Spleen (tissue), 11 donors: ENCODE measurements at regions not wholly inside any gene's neighbourhood (a gene's known extent, or its start where the extent isn't known, plus 50 kb on each side); places are given as distances from the start of the nearest gene placed in this dataset.

Experiments
- DNase-seq: peaks from one replicate; pipeline ENCODE4 v3.0.0-alpha.2; 2020
- H3K27ac ChIP-seq, 8 donors: fragments of 200-600 bp; sonication (generic) in 7 of 8; 1 replicate in 4 of 8; 2 replicates in 4 of 8; pipeline versions ENCODE4 v1.5.0 to v1.8.0; 2016 to 2021; ENCODE audit warnings: inconsistent platforms in 4 of 8, mild to moderate bottlenecking in 4 of 8, moderate library complexity in 1 of 8
- H3K27me3 ChIP-seq, 7 donors: fragments of 200-600 bp; sonication (generic) in 6 of 7; replicated peaks in 1 of 7; 1 replicate in 4 of 7; 2 replicates in 3 of 7; pipeline versions ENCODE4 v1.5.0 to v1.8.0; 2016 to 2021; ENCODE audit warnings: inconsistent platforms in 3 of 7, mild to moderate bottlenecking in 1 of 7
- H3K36me3 ChIP-seq, 6 donors: fragments of 200-600 bp; sonication (generic) in 5 of 6; 1 replicate in 4 of 6; 2 replicates in 2 of 6; pipeline versions ENCODE4 v1.5.0 to v1.8.0; 2016 to 2021; ENCODE audit warnings: inconsistent platforms in 2 of 6
- H3K4me1 ChIP-seq, 6 donors: fragments of 200-600 bp; sonication (generic) in 5 of 6; 1 replicate in 3 of 6; 2 replicates in 3 of 6; pipeline versions ENCODE4 v1.5.0 to v1.8.0; 2016 to 2021; ENCODE audit warnings: inconsistent platforms in 3 of 6
- H3K4me3 ChIP-seq, 8 donors: fragments of 200-600 bp; sonication (generic) in 7 of 8; 1 replicate in 4 of 8; 2 replicates in 4 of 8; pipeline versions ENCODE4 v1.5.0 to v1.8.0; 2016 to 2021; ENCODE audit warnings: inconsistent platforms in 4 of 8, mild to moderate bottlenecking in 4 of 8, moderate library complexity in 2 of 8
- H3K9me3 ChIP-seq, 8 donors: fragments of 200-600 bp; sonication (generic) in 7 of 8; 1 replicate in 4 of 8; 2 replicates in 4 of 8; pipeline versions ENCODE4 v1.5.0 to v1.8.0; 2016 to 2021; ENCODE audit warnings: inconsistent platforms in 4 of 8
- CTCF ChIP-seq, 11 experiments: fragments of 200-600 bp in 7 of 11; fragments of 450-650 bp in 4 of 11; sonication (generic) in 4 of 11; IDR thresholded peaks in 8 of 11; conservative IDR thresholded peaks in 3 of 11; 1 replicate in 7 of 11; 2 replicates in 4 of 11; pipeline versions ENCODE4 v1.4.0 to v1.8.0; 2016 to 2021; ENCODE audit warnings: antibody characterized with exemption in 11 of 11, inconsistent platforms in 4 of 11, mild to moderate bottlenecking in 1 of 11
- POLR2A ChIP-seq, 3 donors: fragments of 450-650 bp; IDR thresholded peaks; one replicate each; pipeline ENCODE4 v1.5.1; 2017; ENCODE audit warnings: antibody characterized with exemption in 3 of 3, mild to moderate bottlenecking in 1 of 3
- POLR2AphosphoS5 ChIP-seq, 3 donors: sonication (generic); formaldehyde crosslinking; IDR thresholded peaks; one replicate each; pipeline ENCODE4 v1.5.1; 2017; ENCODE audit warnings: antibody characterized with exemption in 3 of 3
- WGBS, 5 donors: extraction: QIAGEN DNeasy Blood & Tissue Kit in 3 of 5; methylation state at CpG; one replicate each; pipeline versions ENCODE4 v1.1.5 to v1.1.7; 2013 to 2018; 5-methylcytosine and 5-hydroxymethylcytosine counted together
- intact Hi-C: fragments of 100-400 bp; cut with DNase I; formaldehyde crosslinking; loops from one replicate; pipeline ENCODE4 v1.15.0; 2023; ENCODE audit warnings: low total_unique reads
- donor health status: healthy with polysubstance abuse.
- donor health status: DM: no; HTN: no; CAD: no; lungs with moderate emphysema.
- donor health status: DM: no; HTN: no; CAD: no.
- donor health status: Bipolar disorder and iron deficiency.
- donor health status: healthy.
- donor health status: DM: no; HTN: no; CAD: no.
- donor health status: DM: yes; HTN: yes; CAD: no.

GRCh38 chr4:44988011-44988410, 261.7 kb upstream of the GNPDA2 start:
- Histone ChIP-seq H3K9me3 (peaks cover 0 to 16% (median 0%) of the 10 kb centered on the region in 8 donors), H3K27me3 (no peaks in the 10 kb centered on the region), H3K27ac (no peak overlapping the region), H3K36me3 (no peaks in the 10 kb centered on the region), H3K4me3 (no peak overlapping the region), H3K4me1 (no peaks in the 10 kb centered on the region)
- intact Hi-C loops = no loop called here
- TF ChIP-seq POLR2A (IDR thresholded peaks at IDR 0.05) = no peak
- TF ChIP-seq POLR2AphosphoS5 (IDR thresholded peaks at IDR 0.05) = no peak
- no peak for TF ChIP-seq CTCF (IDR thresholded peaks at IDR 0.05 in 8 of 11, conservative IDR thresholded peaks at IDR 0.05 in 3 of 11)
- no peak for DNase-seq
- WGBS, 5 donors = 57 to 72% (median 68%) methylated on average over 5 of the region's 5 CpGs

- TF ChIP-seq POLR2A (IDR thresholded peaks at IDR 0.05) (no peak), POLR2AphosphoS5 (IDR thresholded peaks at IDR 0.05) (no peak), CTCF (IDR thresholded peaks at IDR 0.05 in 8 of 11, conservative IDR thresholded peaks at IDR 0.05 in 3 of 11) (no peak)
- Histone ChIP-seq H3K4me1 (no peaks in the 10 kb centered on the region), H3K27me3 (no peaks in the 10 kb centered on the region), H3K27ac (no peak overlapping the region), H3K36me3 (no peaks in the 10 kb centered on the region), H3K9me3 (peaks cover 0 to 10% (median 0%) of the 10 kb centered on the region in 8 donors), H3K4me3 (no peak overlapping the region)
- no peak for DNase-seq
- WGBS, 5 donors = 73 to 84% (median 79%) methylated on average over 5 of the region's 5 CpGs
- intact Hi-C loops = no loop called here
Measured at GRCh38 chr4:44985938-44986337, 259.6 kb upstream of the GNPDA2 start.

GRCh38 chr4:44985152-44985551, 258.8 kb upstream of the GNPDA2 start:
- Histone ChIP-seq H3K4me1 (no peaks in the 10 kb centered on the region), H3K27ac (no peak overlapping the region), H3K27me3 (no peaks in the 10 kb centered on the region), H3K9me3 (peaks cover 0 to 10% (median 0%) of the 10 kb centered on the region in 8 donors), H3K4me3 (no peak overlapping the region), H3K36me3 (no peaks in the 10 kb centered on the region)
- 45 to 66% (median 60%) methylated on average over 2 of the region's 2 CpGs for WGBS, 5 donors
- TF ChIP-seq POLR2A (IDR thresholded peaks at IDR 0.05) (no peak), CTCF (IDR thresholded peaks at IDR 0.05 in 8 of 11, conservative IDR thresholded peaks at IDR 0.05 in 3 of 11) (no peak), POLR2AphosphoS5 (IDR thresholded peaks at IDR 0.05) (no peak)
- intact Hi-C loops = no loop called here
- DNase-seq = no peak

GRCh38 chr4:44984083-44984482, 257.7 kb upstream of the GNPDA2 start:
- Histone ChIP-seq H3K27ac (no peak overlapping the region), H3K4me1 (no peaks in the 10 kb centered on the region), H3K27me3 (no peaks in the 10 kb centered on the region), H3K36me3 (no peaks in the 10 kb centered on the region), H3K9me3 (no peaks in the 10 kb centered on the region), H3K4me3 (no peak overlapping the region)
- no peak for DNase-seq
- intact Hi-C loops = no loop called here
- no peak for TF ChIP-seq POLR2AphosphoS5 (IDR thresholded peaks at IDR 0.05)
- TF ChIP-seq CTCF (IDR thresholded peaks at IDR 0.05 in 8 of 11, conservative IDR thresholded peaks at IDR 0.05 in 3 of 11) = no peak
- no peak for TF ChIP-seq POLR2A (IDR thresholded peaks at IDR 0.05)
